H1 (cell line): ENCODE measurements at regions not wholly inside any gene's neighbourhood (a gene's known extent, or its start where the extent isn't known, plus 50 kb on each side); places are given as distances from the start of the nearest gene placed in this dataset.

Experiments used
- MAFK ChIP-seq: IDR thresholded peaks from 2 replicates; pipeline ENCODE4 v1.6.1; 2012; ENCODE audit warnings: low read depth, mild to moderate bottlenecking, improper control_type of control experiment, low read length
- SRF ChIP-seq: IDR thresholded peaks from 2 replicates; pipeline ENCODE4 v1.6.1; 2011; ENCODE audit warnings: mild to moderate bottlenecking, low read depth, low read length, moderate library complexity
- TEAD4 ChIP-seq: IDR thresholded peaks from 2 replicates; pipeline ENCODE4 v1.6.1; 2012; ENCODE audit warnings: low read depth, low read length, inconsistent platforms, mixed read lengths

DNA sequence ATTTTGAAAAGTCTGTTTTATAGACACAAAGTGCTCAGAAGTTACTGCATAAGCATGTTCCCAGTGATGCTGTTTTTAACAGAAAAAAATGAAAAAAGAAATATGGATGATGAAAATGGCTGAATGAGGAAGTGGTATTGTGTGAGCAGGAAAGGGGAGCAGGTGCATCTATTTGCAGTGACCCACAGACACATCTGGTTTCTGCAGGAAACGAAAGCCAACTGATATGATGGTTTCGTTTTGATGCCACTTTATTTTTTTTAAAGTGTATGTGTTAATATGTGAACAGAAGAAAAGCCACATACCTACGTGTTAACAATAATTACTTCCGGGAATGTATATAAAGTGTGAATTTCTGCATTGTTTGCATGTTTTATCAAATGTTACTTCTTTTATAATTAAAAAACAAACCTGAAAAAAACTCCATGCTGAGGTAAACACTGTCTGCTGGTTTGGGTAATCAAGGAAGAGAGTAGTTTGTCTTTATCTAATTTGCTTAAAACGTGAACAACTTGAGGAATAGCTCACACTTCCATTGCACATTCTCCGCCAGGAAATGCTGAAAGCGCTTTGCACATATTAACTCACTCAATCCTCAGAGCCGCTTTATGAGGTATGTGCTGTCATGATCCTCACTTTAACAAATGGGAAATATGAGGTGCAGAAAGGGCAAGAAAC is 1335.9 kb downstream of the TBC1D22A start (continued):
- no peak for TF ChIP-seq MAFK
- TF ChIP-seq TEAD4, result no peak
- no peak for TF ChIP-seq SRF
- TF ChIP-seq, all 59 proteins: peak for 0
